ENCODE measurements at regions not wholly inside any gene's neighbourhood (a gene's known extent, or its start where the extent isn't known, plus 50 kb on each side); places are given as distances from the start of the nearest gene placed in this dataset.

DNA sequence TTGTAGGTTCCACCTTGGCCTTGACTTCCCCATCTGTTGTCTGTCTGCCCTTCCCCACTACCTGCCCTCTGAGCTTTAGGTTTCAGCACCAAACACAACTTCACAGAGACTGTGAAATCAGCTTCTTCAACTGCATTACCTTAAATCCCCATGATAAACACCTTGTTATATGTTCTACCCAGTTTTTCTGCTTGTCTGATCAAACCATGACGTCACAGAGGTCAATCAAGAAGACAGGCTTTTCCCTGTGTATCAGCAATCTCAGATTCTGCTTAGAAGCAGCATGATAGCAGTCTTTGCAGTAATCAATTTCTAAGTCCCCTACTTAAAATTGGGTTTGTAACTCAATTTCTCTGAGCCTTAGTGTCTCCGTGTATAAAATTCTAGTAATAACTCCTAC is 175.0 kb downstream of the PLK2 start:
- TF ChIP-seq, protein P1, sequence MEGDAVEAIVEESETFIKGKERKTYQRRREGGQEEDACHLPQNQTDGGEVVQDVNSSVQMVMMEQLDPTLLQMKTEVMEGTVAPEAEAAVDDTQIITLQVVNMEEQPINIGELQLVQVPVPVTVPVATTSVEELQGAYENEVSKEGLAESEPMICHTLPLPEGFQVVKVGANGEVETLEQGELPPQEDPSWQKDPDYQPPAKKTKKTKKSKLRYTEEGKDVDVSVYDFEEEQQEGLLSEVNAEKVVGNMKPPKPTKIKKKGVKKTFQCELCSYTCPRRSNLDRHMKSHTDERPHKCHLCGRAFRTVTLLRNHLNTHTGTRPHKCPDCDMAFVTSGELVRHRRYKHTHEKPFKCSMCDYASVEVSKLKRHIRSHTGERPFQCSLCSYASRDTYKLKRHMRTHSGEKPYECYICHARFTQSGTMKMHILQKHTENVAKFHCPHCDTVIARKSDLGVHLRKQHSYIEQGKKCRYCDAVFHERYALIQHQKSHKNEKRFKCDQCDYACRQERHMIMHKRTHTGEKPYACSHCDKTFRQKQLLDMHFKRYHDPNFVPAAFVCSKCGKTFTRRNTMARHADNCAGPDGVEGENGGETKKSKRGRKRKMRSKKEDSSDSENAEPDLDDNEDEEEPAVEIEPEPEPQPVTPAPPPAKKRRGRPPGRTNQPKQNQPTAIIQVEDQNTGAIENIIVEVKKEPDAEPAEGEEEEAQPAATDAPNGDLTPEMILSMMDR (IDR thresholded peaks at IDR 0.05; ENCODE audit: low read depth, low read length): no peak
- no peak for DNase-seq (ENCODE audit: extremely low read depth, low read depth)

DNA sequence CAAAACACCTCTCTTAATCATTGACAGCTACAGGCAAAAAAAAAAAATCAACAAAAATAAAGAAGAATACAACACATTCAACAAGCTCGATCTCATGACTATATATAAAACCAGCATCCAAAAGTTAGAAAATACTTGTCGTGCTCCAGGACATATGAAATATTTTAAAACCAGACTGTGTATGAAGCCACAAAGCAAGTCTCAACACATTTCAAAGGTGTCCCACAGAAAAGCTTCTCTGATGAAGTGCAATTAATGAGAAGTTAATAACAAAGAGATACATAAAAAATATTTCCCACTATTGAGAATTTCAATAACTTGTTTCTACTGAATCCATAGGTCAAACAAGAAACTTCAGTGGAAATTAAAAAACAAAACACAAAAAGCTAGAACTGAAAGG is 178.7 kb downstream of the PLK2 start:
- TF ChIP-seq, protein P1 (IDR thresholded peaks at IDR 0.05; ENCODE audit: low read depth, low read length): no peak
- DNase-seq (ENCODE audit: extremely low read depth, low read depth): no peak

GRCh38 chr5:58279259-58279658 is 180.6 kb downstream of the PLK2 start:
- TF ChIP-seq, protein P1 (IDR thresholded peaks at IDR 0.05; ENCODE audit: low read depth, low read length): no peak
- no peak for DNase-seq (ENCODE audit: extremely low read depth, low read depth)

DNA sequence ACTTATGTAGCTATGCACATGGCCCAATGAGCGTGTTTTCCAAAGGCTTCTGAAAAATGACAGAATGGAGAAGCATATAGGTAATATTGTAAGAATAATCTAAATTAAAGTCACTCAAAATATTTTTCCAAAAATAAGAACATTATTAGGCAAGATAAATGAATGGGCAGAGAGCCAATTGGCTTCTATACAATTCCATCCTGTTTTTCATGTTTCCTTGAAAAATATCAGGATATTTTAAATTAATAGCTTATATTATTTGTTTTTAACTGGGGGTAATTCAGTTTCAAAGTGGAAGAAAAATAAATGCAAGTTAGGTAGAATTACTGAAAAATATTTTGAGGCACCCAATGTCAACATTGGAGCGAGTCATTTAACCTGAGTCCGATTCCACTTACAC is 183.5 kb downstream of the PLK2 start:
- TF ChIP-seq, protein P1 (IDR thresholded peaks at IDR 0.05; ENCODE audit: low read depth, low read length): no peak
- no peak for DNase-seq (ENCODE audit: extremely low read depth, low read depth)

GRCh38 chr5:58275516-58275915 is 184.4 kb downstream of the PLK2 start:
- TF ChIP-seq, protein P1 (IDR thresholded peaks at IDR 0.05; ENCODE audit: low read depth, low read length): no peak
- no peak for DNase-seq (ENCODE audit: extremely low read depth, low read depth)

DNA sequence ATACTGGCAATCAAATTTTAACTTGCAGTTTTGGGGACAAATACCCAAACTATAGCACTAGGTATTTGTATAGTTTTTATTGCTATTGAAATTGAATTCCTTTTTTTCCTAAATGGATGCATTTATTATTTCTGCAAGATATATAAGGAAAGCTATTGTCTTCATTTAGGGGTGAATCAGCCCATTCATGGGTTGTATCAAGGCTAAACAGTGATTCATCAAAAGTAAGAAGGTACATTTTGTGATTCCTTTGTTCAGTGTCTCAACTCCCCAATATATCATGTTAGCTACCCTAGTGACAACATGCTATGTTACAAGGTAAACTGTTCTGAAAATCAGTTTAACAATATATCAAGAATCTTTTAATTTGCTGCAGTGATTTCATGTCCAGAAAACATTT is 185.7 kb downstream of the PLK2 start:
- TF ChIP-seq, protein P1 (IDR thresholded peaks at IDR 0.05; ENCODE audit: low read depth, low read length): no peak
- DNase-seq (ENCODE audit: extremely low read depth, low read depth): no peak

DNA sequence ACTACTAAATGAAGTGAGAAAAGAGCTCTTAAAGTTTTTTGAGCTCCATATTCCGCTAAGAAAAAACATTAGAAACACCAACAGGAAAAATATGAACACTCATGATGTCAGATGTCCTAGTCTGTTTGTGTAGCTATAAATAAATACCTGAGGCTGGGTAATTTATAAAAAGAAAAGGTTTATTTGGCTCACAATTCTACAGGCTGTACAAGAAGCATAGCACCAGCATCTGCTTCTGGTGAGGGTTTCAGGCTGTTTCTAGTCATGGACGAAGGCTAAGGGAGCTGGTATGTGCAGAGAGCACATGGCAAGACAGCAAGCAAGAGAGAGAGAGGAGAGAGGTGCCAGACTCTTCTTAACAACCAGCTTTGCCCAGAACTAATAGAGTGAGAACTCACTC is 186.2 kb downstream of the PLK2 start:
- DNase-seq (ENCODE audit: extremely low read depth, low read depth): no peak
- TF ChIP-seq, protein P1 (IDR thresholded peaks at IDR 0.05; ENCODE audit: low read depth, low read length): no peak

All from AG09319 (cell line).